HG02763 (cell line): ENCODE measurements at regions not wholly inside any gene's neighbourhood (a gene's known extent, or its start where the extent isn't known, plus 50 kb on each side); places are given as distances from the start of the nearest gene placed in this dataset.
"Not testable (repeated sequence)": the region's sequence is repeated elsewhere in the genome, so short reads cannot be mapped to it uniquely, and the experiment has no call there.

Experiments used
- ATAC-seq: cut with Tn5 transposase; IDR thresholded peaks from one replicate; pipeline ENCODE4 v1.9.1; 2021; ENCODE audit warnings: mild to moderate bottlenecking, moderate library complexity; ENCODE audit not compliant: unreplicated experiment

DNA sequence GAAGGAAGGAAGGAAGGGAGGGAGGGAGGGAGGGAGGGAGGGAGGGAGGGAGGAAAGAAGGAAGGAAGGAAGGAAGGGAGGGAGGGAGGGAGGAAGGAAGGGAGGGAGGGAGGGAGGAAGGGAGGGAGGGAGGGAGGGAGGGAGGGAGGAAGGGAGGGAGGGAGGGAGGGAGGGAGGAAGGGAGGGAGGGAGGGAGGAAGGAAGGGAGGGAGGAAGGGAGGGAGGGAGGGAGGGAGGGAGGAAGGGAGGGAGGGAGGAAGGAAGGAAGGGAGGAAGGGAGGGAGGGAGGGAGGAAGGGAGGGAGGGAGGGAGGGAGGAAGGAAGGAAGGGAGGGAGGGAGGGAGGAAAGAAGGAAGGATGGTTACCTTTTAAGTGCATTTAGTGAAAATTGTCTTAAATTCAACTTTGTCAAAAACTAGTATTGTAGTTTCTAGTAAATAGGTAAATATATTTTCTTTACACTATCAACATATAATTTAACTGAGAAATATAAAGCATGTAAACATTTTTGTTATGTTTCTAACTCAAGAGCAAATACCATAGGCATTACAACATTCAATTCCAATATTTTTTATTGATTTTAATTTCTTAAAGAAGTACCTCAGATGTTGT, 776.4 kb upstream of the ADGRL3 start:
- not testable (repeated sequence) for ATAC-seq

DNA sequence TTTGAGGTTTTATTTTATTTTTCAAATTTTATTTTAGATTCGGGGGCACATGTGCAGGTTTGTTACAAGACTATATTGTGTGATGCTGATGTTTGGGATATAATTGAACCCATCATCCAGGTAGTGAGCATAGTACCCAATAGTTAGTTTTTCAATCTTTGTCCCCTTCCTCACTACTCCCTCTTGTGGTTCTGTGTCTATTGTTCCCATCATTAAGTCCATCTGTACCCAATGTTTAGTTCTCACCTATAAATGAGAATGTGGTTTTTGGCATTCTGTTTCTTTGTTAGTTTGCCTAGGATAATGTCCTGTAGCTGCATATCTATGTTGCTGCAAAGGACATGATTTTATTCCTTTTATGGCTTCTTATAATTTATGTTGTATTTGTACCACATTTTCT, 767.2 kb upstream of the ADGRL3 start:
- no peak for ATAC-seq

DNA sequence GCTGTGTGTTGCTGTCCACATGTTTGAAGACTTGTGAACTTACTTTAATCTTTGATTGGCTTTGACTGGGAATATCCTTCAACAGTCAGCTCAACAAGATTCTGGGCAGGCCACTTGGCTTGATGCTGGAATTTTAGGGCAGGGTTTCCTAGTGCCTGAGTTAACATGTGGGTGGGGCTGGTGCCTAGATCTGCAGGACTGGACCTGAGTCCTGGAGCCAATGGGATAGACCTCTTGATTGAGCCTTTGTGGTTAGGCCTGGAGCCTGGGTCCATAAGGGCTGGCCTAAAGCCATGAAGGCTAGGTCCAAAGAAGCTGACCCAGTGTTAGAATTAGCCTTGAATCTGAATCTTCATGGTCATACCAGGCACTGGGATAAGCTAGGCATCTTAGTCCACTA, 757.1 kb upstream of the ADGRL3 start:
- ATAC-seq, result no peak

DNA sequence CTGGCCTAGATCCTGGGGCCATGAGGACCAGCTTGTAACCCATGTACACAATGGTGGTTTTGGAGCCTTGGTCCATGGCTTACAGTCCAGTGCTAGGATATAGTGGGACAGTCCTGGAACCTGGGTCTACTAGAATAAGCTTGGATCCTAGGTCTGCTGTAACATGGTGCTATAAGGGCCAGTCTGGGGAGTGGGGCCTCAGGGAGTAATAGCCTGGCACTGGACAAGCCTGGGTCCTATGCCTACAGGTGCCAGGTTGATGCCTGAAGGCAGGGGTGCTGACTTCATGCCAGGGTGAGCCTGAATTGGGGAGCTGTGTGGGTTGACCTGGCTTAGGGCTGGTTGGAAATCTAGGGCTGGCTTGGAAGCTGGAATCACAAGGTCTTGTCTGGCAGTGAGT, 756.3 kb upstream of the ADGRL3 start:
- ATAC-seq, result no peak

DNA sequence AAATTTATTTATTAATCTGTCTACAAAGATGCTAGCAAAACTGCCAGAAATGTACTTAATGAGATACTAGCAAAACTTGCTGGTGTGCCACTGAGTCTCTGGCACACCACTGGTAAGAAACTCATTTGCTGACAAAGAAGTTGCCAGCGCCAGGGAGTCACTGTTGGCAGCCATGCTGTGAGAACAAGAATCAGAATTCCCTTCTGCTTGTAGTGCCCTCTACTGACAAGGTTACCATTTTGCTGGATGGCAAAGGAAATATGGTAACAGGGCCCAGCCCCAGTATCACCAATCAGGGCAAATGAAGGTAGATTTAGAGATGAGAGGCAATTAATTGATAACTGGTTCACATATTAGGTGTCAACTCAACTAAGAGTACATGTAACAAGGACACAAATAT, 750.1 kb upstream of the ADGRL3 start:
- ATAC-seq, result no peak

- no peak for ATAC-seq
Measured at GRCh38 chr4:60452266-60452665, 747.9 kb upstream of the ADGRL3 start.

DNA sequence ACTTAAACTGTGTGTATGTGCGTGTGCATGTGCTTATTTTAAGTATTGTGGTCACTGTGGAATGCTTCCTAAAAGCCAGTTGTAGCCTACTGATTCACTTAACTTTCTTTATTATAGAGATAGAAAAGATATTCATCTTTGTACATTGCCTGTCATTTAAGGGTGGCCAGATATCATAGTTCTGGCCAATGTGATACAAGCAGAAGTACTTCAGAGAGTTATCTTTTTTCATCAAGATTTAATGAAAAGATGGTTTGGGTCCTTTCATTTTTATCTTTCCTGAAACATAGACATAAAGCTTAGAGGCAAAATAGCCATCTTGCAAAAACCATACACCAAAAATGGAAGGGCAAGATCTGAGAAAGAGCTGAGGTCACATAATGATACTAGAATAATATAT, 744.7 kb upstream of the ADGRL3 start:
- no peak for ATAC-seq

DNA sequence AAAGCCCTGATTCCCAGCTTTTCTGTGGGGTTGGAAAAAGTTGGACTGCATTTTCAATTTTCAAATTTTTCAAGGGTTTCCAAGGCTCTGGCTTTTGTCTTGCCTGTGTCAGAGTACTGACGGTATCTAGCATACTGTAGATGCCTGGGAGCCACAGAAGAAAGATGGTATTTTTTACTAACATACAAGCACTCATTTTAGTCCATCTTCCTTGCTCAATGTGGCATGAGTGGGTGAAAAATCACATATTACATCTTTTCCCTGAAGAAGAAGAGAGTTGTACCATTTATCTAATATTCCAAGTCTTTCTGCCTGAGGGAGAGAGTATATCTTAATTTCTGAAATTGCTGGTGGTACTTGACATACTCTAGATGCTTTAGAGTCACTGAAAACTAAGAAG, 738.6 kb upstream of the ADGRL3 start:
- ATAC-seq, result no peak

- ATAC-seq, result no peak
Measured at GRCh38 chr4:60463857-60464502, 736.1 kb upstream of the ADGRL3 start.

DNA sequence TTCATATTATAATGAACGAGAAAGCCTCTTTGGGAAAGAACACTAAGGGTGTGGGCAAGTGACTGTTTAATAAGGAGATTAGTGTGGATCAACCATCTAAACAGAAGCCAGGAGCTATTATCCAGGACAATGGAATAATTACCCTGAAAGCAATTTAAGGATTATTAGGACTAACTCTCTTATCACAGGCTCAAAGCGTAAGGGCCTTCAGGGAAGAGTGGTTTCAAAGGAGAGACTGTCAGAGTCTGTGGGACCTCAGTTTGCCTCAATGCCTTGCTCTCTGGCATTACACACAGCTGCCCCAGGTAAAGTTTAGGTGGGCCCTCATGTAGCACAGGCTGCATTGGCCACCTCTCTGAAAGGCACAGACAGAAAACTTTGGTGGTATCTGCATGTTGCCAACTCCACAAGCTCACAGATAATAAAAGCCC, 717.2 kb upstream of the ADGRL3 start:
- ATAC-seq, result no peak

DNA sequence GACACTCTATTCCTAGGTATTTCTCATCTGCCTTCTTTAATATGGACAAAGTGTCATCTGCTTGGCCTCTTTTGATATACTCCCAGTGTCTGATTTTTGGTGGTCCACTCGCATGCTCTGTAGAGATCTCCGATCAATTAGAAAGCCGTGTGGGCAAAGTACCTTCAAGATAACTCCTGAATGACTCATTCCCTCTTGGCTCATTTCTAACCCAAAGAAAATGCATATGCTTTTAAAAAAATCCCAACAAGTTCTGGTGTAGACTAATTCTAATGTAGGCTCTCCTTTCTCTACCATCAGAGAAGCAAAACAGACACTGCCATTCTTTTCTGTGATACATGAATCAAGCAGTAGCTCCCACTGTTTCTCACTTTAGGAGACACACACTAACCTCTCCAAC, 714.9 kb upstream of the ADGRL3 start:
- no peak for ATAC-seq

- not testable (repeated sequence) for ATAC-seq
Measured at GRCh38 chr4:60487118-60487761, 712.9 kb upstream of the ADGRL3 start.

GRCh38 chr4:60500810-60501209, 699.3 kb upstream of the ADGRL3 start:
- no peak for ATAC-seq

GRCh38 chr4:60502733-60503132, 697.4 kb upstream of the ADGRL3 start:
- ATAC-seq, result no peak

DNA sequence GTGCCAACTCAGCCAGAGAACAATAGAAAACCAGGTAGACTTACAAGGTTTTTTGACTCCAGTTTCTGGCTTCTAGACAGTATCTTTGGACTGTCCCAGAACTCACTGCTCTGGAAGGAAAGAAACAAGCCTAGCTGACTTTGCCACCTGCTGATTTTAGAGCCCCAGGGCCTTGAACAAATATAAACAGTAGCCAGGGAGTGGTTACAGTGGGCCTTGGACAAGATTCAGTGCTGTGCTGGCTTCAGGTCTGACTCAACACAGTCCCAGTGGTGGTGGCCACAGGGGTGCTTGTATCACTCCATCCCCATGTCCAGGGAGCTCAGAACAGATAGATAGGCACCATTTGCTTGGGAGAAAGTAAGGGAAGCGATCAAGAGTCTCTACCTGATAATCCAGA, 694.1 kb upstream of the ADGRL3 start:
- ATAC-seq, result no peak

GRCh38 chr4:60522265-60522664, 677.9 kb upstream of the ADGRL3 start:
- no peak for ATAC-seq

- ATAC-seq, result no peak
Measured at GRCh38 chr4:60531776-60532379, 668.2 kb upstream of the ADGRL3 start.

- no peak for ATAC-seq
Measured at GRCh38 chr4:60544981-60545380, 655.1 kb upstream of the ADGRL3 start.

DNA sequence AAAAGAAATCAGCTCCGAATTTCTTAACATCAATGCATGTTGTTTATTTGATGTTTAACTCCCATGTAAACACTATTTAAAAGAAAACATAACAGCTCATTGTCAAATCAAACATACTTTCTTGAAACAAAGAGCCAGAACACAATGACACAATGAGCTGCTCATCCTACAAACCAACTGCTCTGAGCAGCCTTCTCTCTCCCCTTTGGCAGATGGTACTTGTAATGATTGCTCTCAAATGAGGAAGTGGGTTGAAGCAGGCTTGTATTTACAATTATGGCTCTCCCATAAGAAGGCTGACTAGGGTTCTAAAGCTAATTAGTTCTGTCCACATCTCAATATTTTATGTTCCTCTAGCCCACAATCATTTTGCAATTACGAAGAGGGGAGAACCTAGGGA, 637.8 kb upstream of the ADGRL3 start:
- ATAC-seq, result no peak

- no peak for ATAC-seq
Measured at GRCh38 chr4:60565558-60565957, 634.6 kb upstream of the ADGRL3 start.

- ATAC-seq, result no peak
Measured at GRCh38 chr4:60575336-60575735, 624.8 kb upstream of the ADGRL3 start.

- no peak for ATAC-seq
Measured at GRCh38 chr4:60579335-60579734, 620.8 kb upstream of the ADGRL3 start.
